Omental fat pad (tissue), 3 donors: ENCODE measurements at regions not wholly inside any gene's neighbourhood (a gene's known extent, or its start where the extent isn't known, plus 50 kb on each side); places are given as distances from the start of the nearest gene placed in this dataset.

Experiments
- ATAC-seq: fragments of 150-250 bp; one replicate; pipeline ENCODE4 v1.9.1; 2016; ENCODE audit warnings: mild to moderate bottlenecking, moderate library complexity; ENCODE audit not compliant: low FRiP score
- DNase-seq: peaks from one replicate; pipeline ENCODE4 v3.0.0-alpha.2; 2019; ENCODE audit warnings: low spot score
- TF ChIP-seq, protein P1 (sequence below), 3 donors: fragments of 450-650 bp; IDR thresholded peaks; one replicate each; pipeline ENCODE4 v1.5.1; 2016 to 2017; ENCODE audit warnings: antibody characterized with exemption in 3 of 3, mild to moderate bottlenecking in 3 of 3, moderate library complexity in 2 of 3

DNA sequence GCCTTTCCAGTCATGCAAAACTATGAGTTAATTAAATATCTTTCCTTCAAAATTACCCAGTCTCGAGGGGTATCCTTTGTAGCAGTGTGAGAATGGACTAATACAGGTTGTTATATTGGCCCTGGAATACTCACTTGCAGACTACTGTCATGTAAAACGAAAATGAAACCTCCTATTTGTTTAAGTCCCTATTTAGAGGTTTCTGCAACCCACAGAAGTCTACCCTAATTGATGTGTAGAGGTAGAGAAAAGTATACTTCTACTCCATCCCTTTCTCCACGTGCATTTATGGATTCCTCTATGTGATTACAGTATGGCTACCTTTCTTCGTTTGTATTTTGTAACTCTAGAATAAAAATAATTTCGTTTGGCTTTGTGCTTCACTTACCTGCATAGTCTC, 371.1 kb downstream of the FSCB start:
- TF ChIP-seq, protein P1, sequence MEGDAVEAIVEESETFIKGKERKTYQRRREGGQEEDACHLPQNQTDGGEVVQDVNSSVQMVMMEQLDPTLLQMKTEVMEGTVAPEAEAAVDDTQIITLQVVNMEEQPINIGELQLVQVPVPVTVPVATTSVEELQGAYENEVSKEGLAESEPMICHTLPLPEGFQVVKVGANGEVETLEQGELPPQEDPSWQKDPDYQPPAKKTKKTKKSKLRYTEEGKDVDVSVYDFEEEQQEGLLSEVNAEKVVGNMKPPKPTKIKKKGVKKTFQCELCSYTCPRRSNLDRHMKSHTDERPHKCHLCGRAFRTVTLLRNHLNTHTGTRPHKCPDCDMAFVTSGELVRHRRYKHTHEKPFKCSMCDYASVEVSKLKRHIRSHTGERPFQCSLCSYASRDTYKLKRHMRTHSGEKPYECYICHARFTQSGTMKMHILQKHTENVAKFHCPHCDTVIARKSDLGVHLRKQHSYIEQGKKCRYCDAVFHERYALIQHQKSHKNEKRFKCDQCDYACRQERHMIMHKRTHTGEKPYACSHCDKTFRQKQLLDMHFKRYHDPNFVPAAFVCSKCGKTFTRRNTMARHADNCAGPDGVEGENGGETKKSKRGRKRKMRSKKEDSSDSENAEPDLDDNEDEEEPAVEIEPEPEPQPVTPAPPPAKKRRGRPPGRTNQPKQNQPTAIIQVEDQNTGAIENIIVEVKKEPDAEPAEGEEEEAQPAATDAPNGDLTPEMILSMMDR (IDR thresholded peaks at IDR 0.05) = no peak
- DNase-seq (no peak), ATAC-seq (no peak)

GRCh38 chr14:44131861-44132260, 375.2 kb downstream of the FSCB start:
- no peak for ATAC-seq
- TF ChIP-seq, protein P1 (IDR thresholded peaks at IDR 0.05) = no peak

DNA sequence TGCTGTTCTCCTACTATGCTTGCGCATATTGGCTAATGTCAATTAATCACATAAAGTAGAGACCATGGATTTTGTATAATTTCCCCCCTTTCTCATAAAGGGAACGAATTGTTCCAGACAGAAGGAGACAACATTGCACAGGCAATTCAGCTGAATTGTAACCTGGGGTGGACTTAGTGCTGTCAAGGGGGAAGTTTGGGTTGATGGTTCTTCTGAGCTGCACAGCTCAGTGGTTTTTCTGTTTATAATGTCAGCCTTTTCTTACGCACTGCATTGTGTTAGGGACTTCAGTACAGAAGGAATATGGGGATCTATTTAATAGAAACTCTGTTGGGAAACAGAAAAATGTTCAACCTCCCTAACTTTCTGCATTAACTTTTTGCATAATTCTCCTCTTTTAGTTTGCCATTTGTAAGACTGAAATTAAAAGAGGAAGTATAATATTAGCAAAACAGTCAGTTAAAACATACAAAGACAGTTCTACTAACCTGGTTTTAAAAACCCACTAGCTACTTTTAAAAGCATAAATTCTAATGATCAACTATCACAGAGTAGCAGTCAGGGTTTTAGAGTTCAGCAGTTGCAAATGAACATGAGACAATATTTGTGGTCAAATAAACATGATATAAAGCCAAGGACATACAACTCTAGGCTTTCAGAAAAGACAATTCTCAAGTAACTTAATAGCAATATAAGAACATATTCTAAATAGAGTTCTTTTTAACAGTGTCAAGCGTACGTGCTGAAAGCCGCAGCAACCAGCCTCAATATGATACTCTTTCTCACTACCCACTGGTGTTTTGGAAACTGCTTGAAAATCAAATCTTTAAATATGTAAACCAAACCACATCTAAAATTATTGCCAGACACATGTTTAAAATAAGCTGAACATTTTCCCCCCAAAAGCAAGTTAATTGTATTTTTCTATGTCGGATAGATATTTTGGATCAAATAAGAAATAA, 393.0 kb downstream of the FSCB start:
- no peak for ATAC-seq
- TF ChIP-seq, protein P1 (IDR thresholded peaks at IDR 0.05) = no peak

More at GRCh38 chr14:44131861-44132260, 375.2 kb downstream of the FSCB start:
- no peak for DNase-seq

GRCh38 chr14:44112774-44113460, 394.2 kb downstream of the FSCB start:
- DNase-seq (no peak), ATAC-seq (peak; percentile 83)
- TF ChIP-seq, protein P1 (IDR thresholded peaks at IDR 0.05) = no peak

More for the DNA sequence above, 393.0 kb downstream of the FSCB start:
- DNase-seq = no peak

DNA sequence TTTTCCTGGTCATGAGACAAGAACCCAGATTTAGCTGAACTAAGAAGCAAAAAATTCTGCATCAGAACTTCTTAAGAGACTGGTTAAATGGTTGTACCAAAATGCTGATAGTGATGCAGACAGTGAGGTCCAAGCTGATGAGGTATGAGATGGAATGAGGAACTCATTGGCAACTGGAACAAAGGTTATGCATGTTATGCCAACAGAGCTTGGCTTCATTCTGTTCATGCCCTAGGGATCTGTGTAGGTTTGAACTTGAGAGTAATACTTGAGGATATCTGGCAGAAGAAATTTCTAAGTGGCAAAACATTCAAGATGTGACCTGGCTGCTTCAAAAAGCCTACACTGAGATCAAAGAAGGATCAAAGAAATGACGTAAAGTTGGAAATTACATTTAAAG, 398.0 kb downstream of the FSCB start:
- DNase-seq (no peak), ATAC-seq (no peak)
- TF ChIP-seq, protein P1 (IDR thresholded peaks at IDR 0.05) = no peak

DNA sequence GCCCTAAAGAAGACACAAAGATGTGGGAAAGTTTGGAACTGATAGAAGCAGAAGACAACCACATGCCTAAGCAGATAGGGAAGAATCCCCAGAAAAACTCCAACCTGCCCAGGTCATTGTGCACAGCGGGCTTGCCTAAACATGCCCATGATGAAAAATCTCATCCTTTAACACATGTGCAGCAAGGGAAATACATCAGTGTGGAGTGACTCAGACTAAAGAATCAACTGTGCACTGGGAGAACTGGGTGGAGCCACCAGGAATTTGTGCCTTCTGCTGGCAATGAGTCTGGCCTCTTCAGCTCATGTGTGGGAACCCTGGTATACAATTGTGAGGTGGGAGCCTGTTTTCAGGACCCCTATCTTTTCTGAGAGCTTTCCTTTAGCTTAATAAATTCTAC, 398.5 kb downstream of the FSCB start:
- TF ChIP-seq, protein P1 (IDR thresholded peaks at IDR 0.05) = no peak
- ATAC-seq (no peak), DNase-seq (no peak)
